IMR-90 (cell line): ENCODE measurements at regions not wholly inside any gene's neighbourhood (a gene's known extent, or its start where the extent isn't known, plus 50 kb on each side); places are given as distances from the start of the nearest gene placed in this dataset.

ENCODE experiments used
- ATAC-seq: fragments of 200-7000 bp; cut with Tn5 transposase; 2 replicates; pipeline ENCODE4 v1.9.1; 2020; ENCODE audit warnings: low read depth, mild to moderate bottlenecking, moderate library complexity
- BruUV-seq: library from RNA; stranded (reverse); fragments of 400-500 nt; replicated peaks from 2 replicates; lab custom pipeline; 2021; lab: Mats Ljungman, UMichigan
- CTCF ChIA-PET: fragments of 300-600 bp; formaldehyde crosslinking; extraction: SDS; loops from one replicate; lab custom pipeline; 2021; ENCODE audit warnings: antibody characterized with exemption; lab: Yijun Ruan, JAX
- POLR2A ChIA-PET: fragments of 300-600 bp; sonication (Branson Sonifier 250); formaldehyde crosslinking; loops from one replicate; lab custom pipeline; 2022; ENCODE audit warnings: antibody characterized with exemption; ENCODE audit not compliant: unreplicated experiment; lab: Charles Lee
- DNase-seq: peaks from one replicate; pipeline ENCODE4 v3.0.0; 2013
- H2AFZ ChIP-seq: replicated peaks from 2 replicates; pipeline ENCODE3; 2013; ENCODE audit warnings: low read length, mild to moderate bottlenecking; ENCODE audit not compliant: poor library complexity
- H2AK5ac ChIP-seq: 2 replicates; pipeline ENCODE4 v1.6.1; 2013; ENCODE audit warnings: low read depth, low read length, inconsistent platforms
- H2AK9ac ChIP-seq: replicated peaks from 2 replicates; pipeline ENCODE3; 2013; ENCODE audit warnings: mild to moderate bottlenecking, low read depth, low read length, moderate library complexity; ENCODE audit not compliant: poor library complexity
- H2BK120ac ChIP-seq: 2 replicates; pipeline ENCODE4 v1.6.1; 2013; ENCODE audit warnings: low read depth, low read length, inconsistent platforms
- H2BK15ac ChIP-seq: 3 replicates; pipeline ENCODE4 v1.6.1; 2013; ENCODE audit warnings: low read depth, low read length, inconsistent platforms
- H2BK20ac ChIP-seq: 2 replicates; pipeline ENCODE4 v1.6.1; 2013; ENCODE audit warnings: low read depth, mild to moderate bottlenecking, inconsistent platforms, low read length, moderate library complexity
- H2BK5ac ChIP-seq: 2 replicates; pipeline ENCODE4 v1.6.1; 2013; ENCODE audit warnings: mild to moderate bottlenecking, low read depth, low read length, inconsistent platforms; ENCODE audit not compliant: poor library complexity, severe bottlenecking
- H3K14ac ChIP-seq: replicated peaks from 2 replicates; pipeline ENCODE4 v1.6.1; 2013; ENCODE audit warnings: low read depth, low read length, inconsistent platforms
- H3K18ac ChIP-seq: 2 replicates; pipeline ENCODE4 v1.6.1; 2013; ENCODE audit warnings: low read depth, low read length, control low read depth
- H3K23ac ChIP-seq: 2 replicates; pipeline ENCODE4 v1.6.1; 2013; ENCODE audit warnings: low read depth, low read length, inconsistent platforms
- H3K27ac ChIP-seq: 2 replicates; pipeline ENCODE4 v1.5.1; 2013; ENCODE audit warnings: mild to moderate bottlenecking, control low read depth, low read length; ENCODE audit not compliant: insufficient read depth
- H3K27me3 ChIP-seq: 2 replicates; pipeline ENCODE4 v1.6.1; 2013; ENCODE audit warnings: low read length; ENCODE audit not compliant: control insufficient read depth, insufficient read depth
- H3K36me3 ChIP-seq: 2 replicates; pipeline ENCODE4 v1.6.1; 2013; ENCODE audit warnings: low read length, mixed read lengths; ENCODE audit not compliant: control insufficient read depth, insufficient read depth
- H3K4ac ChIP-seq: 2 replicates; pipeline ENCODE4 v1.6.1; 2013; ENCODE audit warnings: low read depth, low read length, inconsistent platforms
- H3K4me1 ChIP-seq: 2 replicates; pipeline ENCODE4 v1.6.1; 2013; ENCODE audit warnings: low read length, mixed read lengths; ENCODE audit not compliant: control insufficient read depth, insufficient read depth
- H3K4me2 ChIP-seq: 2 replicates; pipeline ENCODE4 v1.6.1; 2013; ENCODE audit warnings: low read depth, mild to moderate bottlenecking, control low read depth, low read length, moderate library complexity
- H3K4me3 ChIP-seq: 2 replicates; pipeline ENCODE4 v1.5.1; 2013; ENCODE audit warnings: low read depth, mild to moderate bottlenecking, control low read depth, low read length, moderate library complexity; ENCODE audit not compliant: insufficient read depth
- H3K56ac ChIP-seq: 2 replicates; pipeline ENCODE4 v1.6.1; 2013; ENCODE audit warnings: low read length, inconsistent platforms; ENCODE audit not compliant: insufficient read depth; ENCODE audit errors: extremely low read depth
- H3K79me1 ChIP-seq, 2 experiments: 2 replicates each; pipeline ENCODE4 v1.6.1; 2013; ENCODE audit warnings: low read length in 2 of 2, inconsistent platforms in 1 of 2, low read depth in 1 of 2
- H3K9ac ChIP-seq: 2 replicates; pipeline ENCODE4 v1.6.1; 2013; ENCODE audit warnings: low read depth, low read length, control low read depth
- H3K9me1 ChIP-seq: 2 replicates; pipeline ENCODE4 v1.6.1; 2013; ENCODE audit warnings: low read length, inconsistent platforms; ENCODE audit not compliant: insufficient read depth
- H3K9me3 ChIP-seq: 2 replicates; pipeline ENCODE4 v1.6.1; 2013; ENCODE audit warnings: low read length; ENCODE audit not compliant: control insufficient read depth, insufficient read depth
- H4K20me1 ChIP-seq: 2 replicates; pipeline ENCODE4 v1.6.1; 2013; ENCODE audit warnings: low read length, inconsistent platforms; ENCODE audit not compliant: insufficient read depth
- H4K5ac ChIP-seq: 2 replicates; pipeline ENCODE4 v1.6.1; 2013; ENCODE audit warnings: mild to moderate bottlenecking, low read depth, low read length, control low read depth
- H4K8ac ChIP-seq, 2 experiments: 2 replicates each; pipeline ENCODE4 v1.6.1; 2013; ENCODE audit warnings: low read depth in 2 of 2, low read length in 2 of 2, control low read depth in 1 of 2, inconsistent platforms in 1 of 2
- H4K91ac ChIP-seq: 2 replicates; pipeline ENCODE4 v1.6.1; 2013; ENCODE audit warnings: low read depth, low read length, inconsistent platforms; ENCODE audit not compliant: insufficient read depth
- BHLHE40 ChIP-seq: fragments of 150-350 bp; IDR thresholded peaks from 2 replicates; pipeline ENCODE4 v1.6.1; 2016; ENCODE audit warnings: mild to moderate bottlenecking, low read depth, low read length
- CEBPB ChIP-seq: IDR thresholded peaks from 2 replicates; pipeline ENCODE4 v1.6.1; 2012; ENCODE audit warnings: low read depth, low read length, improper control_type of control experiment
- CHD1 ChIP-seq: IDR thresholded peaks from 2 replicates; pipeline ENCODE4 v1.6.1; 2012; ENCODE audit warnings: low read depth, low read length, improper control_type of control experiment
- FOS ChIP-seq: fragments of 150-350 bp; IDR thresholded peaks from 2 replicates; pipeline ENCODE4 v1.6.1; 2016; ENCODE audit warnings: low read depth, low read length
- MAFK ChIP-seq: IDR thresholded peaks from 2 replicates; pipeline ENCODE4 v1.6.1; 2012; ENCODE audit warnings: low read depth, low read length, improper control_type of control experiment
- MAZ ChIP-seq: IDR thresholded peaks from 2 replicates; pipeline ENCODE4 v1.6.1; 2012; ENCODE audit warnings: low read depth, mild to moderate bottlenecking, low read length, improper control_type of control experiment, moderate library complexity, borderline replicate concordance
- MXI1 ChIP-seq: IDR thresholded peaks from 2 replicates; pipeline ENCODE4 v1.6.1; 2012; ENCODE audit warnings: low read depth, mild to moderate bottlenecking, low read length, moderate library complexity, borderline replicate concordance
- NFE2L2 ChIP-seq: fragments of 150-350 bp; IDR thresholded peaks from 2 replicates; pipeline ENCODE4 v1.6.1; 2016; ENCODE audit warnings: low read depth, mild to moderate bottlenecking, low read length
- POLR2A ChIP-seq: IDR thresholded peaks from 2 replicates; pipeline ENCODE4 v1.6.1; 2012; ENCODE audit warnings: mild to moderate bottlenecking, low read depth, low read length
- RAD21 ChIP-seq: IDR thresholded peaks from 2 replicates; pipeline ENCODE4 v1.6.1; 2012; ENCODE audit warnings: low read length, improper control_type of control experiment
- RCOR1 ChIP-seq: IDR thresholded peaks from 2 replicates; pipeline ENCODE4 v1.6.1; 2012; ENCODE audit warnings: mild to moderate bottlenecking, low read length, improper control_type of control experiment; ENCODE audit not compliant: insufficient replicate concordance
- RFX5 ChIP-seq: IDR thresholded peaks from 2 replicates; pipeline ENCODE4 v1.8.0; 2012; ENCODE audit warnings: low read depth, mild to moderate bottlenecking, low read length, moderate library complexity
- SMC3 ChIP-seq: fragments of 150-350 bp; IDR thresholded peaks from 2 replicates; pipeline ENCODE4 v1.6.1; 2016; ENCODE audit warnings: low read depth, mild to moderate bottlenecking, antibody characterized with exemption, low read length, moderate library complexity
- WGBS, 2 experiments: methylation state at CpG; one replicate each; pipeline versions ENCODE4 v1.1.5 to v1.1.7; 2013; ENCODE audit warnings: missing lambda C conversion rate in 2 of 2; ENCODE audit not compliant: insufficient read length in 1 of 2; ENCODE audit errors: extremely low coverage in 2 of 2; 5-methylcytosine and 5-hydroxymethylcytosine counted together
- dilution Hi-C: fragments of 300-500 bp; cut with HindIII; formaldehyde crosslinking; loops from one replicate; pipeline ENCODE4 v1.14.3; 2018; ENCODE audit warnings: low sequenced_read_pairs; ENCODE audit not compliant: unreplicated experiment
- in situ Hi-C: fragments of 300-500 bp; cut with MboI; formaldehyde crosslinking; loops from 3 replicates; pipeline ENCODE4 v1.14.3; 2019; ENCODE audit warnings: low sequenced_read_pairs, inconsistent platforms, mixed read lengths
- intact Hi-C: fragments of 100-400 bp; cut with micrococcal nuclease; formaldehyde crosslinking; loops from 2 replicates; pipeline ENCODE4 v1.10.0; 2022
- TF ChIP-seq, protein P1 (sequence below): conservative IDR thresholded peaks from 2 replicates; pipeline ENCODE4 v1.5.1; 2012; ENCODE audit warnings: mild to moderate bottlenecking, low read depth, low read length, improper control_type of control experiment
- TF ChIP-seq, protein P2 (sequence below): fragments of 150-350 bp; IDR thresholded peaks from 2 replicates; pipeline ENCODE4 v1.6.1; 2017; ENCODE audit warnings: mild to moderate bottlenecking, antibody characterized with exemption, low read length, low read depth
- TF ChIP-seq, protein P3 (sequence below): fragments of 150-350 bp; IDR thresholded peaks from 2 replicates; pipeline ENCODE4 v1.6.1; 2016; ENCODE audit warnings: low read depth, mild to moderate bottlenecking, low read length, moderate library complexity, borderline replicate concordance

DNA sequence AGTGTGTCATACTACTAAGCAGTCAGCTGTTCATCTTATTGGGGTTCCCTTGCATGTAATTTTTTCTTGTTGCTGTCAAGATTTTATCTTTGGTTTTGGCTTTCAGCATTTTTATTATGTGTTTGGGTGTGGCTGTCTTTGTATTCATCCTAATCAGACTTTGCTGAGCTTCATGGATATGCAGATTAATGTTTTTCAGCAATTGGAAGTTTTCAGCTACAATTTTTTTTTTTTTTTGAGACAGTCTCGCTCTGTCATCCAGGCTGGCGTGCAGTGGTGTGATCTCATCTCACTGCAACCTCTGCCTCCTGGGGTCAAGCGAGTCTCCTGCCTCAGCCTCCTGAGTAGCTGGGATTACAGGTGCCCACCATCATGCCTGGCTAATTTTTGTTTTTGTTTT lies 108.8 kb downstream of the BARX1 start:
- no peak overlapping the region for H3K4me2 ChIP-seq
- H3K27me3 ChIP-seq: no peaks in the 10 kb centered on the region
- no peak overlapping the region for H3K56ac ChIP-seq
- no peak for TF ChIP-seq RAD21
- TF ChIP-seq CHD1: no peak
- TF ChIP-seq SMC3: no peak
- no peak for TF ChIP-seq MAFK
- TF ChIP-seq, protein P1, sequence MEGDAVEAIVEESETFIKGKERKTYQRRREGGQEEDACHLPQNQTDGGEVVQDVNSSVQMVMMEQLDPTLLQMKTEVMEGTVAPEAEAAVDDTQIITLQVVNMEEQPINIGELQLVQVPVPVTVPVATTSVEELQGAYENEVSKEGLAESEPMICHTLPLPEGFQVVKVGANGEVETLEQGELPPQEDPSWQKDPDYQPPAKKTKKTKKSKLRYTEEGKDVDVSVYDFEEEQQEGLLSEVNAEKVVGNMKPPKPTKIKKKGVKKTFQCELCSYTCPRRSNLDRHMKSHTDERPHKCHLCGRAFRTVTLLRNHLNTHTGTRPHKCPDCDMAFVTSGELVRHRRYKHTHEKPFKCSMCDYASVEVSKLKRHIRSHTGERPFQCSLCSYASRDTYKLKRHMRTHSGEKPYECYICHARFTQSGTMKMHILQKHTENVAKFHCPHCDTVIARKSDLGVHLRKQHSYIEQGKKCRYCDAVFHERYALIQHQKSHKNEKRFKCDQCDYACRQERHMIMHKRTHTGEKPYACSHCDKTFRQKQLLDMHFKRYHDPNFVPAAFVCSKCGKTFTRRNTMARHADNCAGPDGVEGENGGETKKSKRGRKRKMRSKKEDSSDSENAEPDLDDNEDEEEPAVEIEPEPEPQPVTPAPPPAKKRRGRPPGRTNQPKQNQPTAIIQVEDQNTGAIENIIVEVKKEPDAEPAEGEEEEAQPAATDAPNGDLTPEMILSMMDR: no peak
- TF ChIP-seq, protein P2, sequence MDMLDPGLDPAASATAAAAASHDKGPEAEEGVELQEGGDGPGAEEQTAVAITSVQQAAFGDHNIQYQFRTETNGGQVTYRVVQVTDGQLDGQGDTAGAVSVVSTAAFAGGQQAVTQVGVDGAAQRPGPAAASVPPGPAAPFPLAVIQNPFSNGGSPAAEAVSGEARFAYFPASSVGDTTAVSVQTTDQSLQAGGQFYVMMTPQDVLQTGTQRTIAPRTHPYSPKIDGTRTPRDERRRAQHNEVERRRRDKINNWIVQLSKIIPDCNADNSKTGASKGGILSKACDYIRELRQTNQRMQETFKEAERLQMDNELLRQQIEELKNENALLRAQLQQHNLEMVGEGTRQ: no peak
- TF ChIP-seq NFE2L2: no peak
- no peak for TF ChIP-seq BHLHE40
- no peak for TF ChIP-seq FOS
- TF ChIP-seq RFX5: no peak
- TF ChIP-seq, protein P3, sequence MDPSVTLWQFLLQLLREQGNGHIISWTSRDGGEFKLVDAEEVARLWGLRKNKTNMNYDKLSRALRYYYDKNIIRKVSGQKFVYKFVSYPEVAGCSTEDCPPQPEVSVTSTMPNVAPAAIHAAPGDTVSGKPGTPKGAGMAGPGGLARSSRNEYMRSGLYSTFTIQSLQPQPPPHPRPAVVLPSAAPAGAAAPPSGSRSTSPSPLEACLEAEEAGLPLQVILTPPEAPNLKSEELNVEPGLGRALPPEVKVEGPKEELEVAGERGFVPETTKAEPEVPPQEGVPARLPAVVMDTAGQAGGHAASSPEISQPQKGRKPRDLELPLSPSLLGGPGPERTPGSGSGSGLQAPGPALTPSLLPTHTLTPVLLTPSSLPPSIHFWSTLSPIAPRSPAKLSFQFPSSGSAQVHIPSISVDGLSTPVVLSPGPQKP: no peak
- no peak for TF ChIP-seq POLR2A
- no peak for TF ChIP-seq RCOR1
- no peak for TF ChIP-seq MXI1
- no peak for TF ChIP-seq MAZ
- no peak for TF ChIP-seq CEBPB
- BruUV-seq: no TSS peak
- ChIA-PET CTCF (no interaction called here), POLR2A (no interaction called here)
- H2BK5ac ChIP-seq: no peak overlapping the region
- H3K14ac ChIP-seq: no peak overlapping the region
- H3K4me1 ChIP-seq: no peaks in the 10 kb centered on the region
- no peak overlapping the region for H2BK15ac ChIP-seq
- no peak overlapping the region for H3K9ac ChIP-seq
- ATAC-seq: no peak
- WGBS, 2 experiments: no CpG with 5 or more reads among the region's 3 CpGs
- no peaks in the 10 kb centered on the region for H3K36me3 ChIP-seq
- no peak overlapping the region for H4K91ac ChIP-seq
- no peak overlapping the region for H2BK20ac ChIP-seq
- in situ Hi-C loops: no loop called here
- no peak overlapping the region for H4K5ac ChIP-seq
- H3K9me1 ChIP-seq: no peaks in the 10 kb centered on the region
- no peaks in the 10 kb centered on the region for H4K20me1 ChIP-seq
- no peak for DNase-seq
- no peak overlapping the region for H3K4me3 ChIP-seq
- H3K23ac ChIP-seq: no peak overlapping the region
- no peak overlapping the region for H2AFZ ChIP-seq
- no peak overlapping the region for H3K27ac ChIP-seq
- H4K8ac ChIP-seq: no peak overlapping the region
- no peak overlapping the region for H2AK5ac ChIP-seq
- intact Hi-C loops: no loop called here
- no peaks in the 10 kb centered on the region for H3K79me1 ChIP-seq
- H2AK9ac ChIP-seq: no peak overlapping the region
- H3K18ac ChIP-seq: no peak overlapping the region
- H3K9me3 ChIP-seq: no peaks in the 10 kb centered on the region
- dilution Hi-C loops: no loop called here
- no peak overlapping the region for H2BK120ac ChIP-seq
- no peak overlapping the region for H3K4ac ChIP-seq
